PC-3 (cell line): ENCODE measurements at regions not wholly inside any gene's neighbourhood (a gene's known extent, or its start where the extent isn't known, plus 50 kb on each side); places are given as distances from the start of the nearest gene placed in this dataset.

Source experiments
- CTCF ChIP-seq: fragments of 300-600 bp; sonication (generic); conservative IDR thresholded peaks from 2 replicates; pipeline ENCODE4 v1.5.1; 2017; ENCODE audit warnings: antibody characterized with exemption, low read depth, mild to moderate bottlenecking, low read length
- EZH2 ChIP-seq: fragments of 300-600 bp; sonication (generic); IDR thresholded peaks from one replicate; pipeline ENCODE4 v1.6.1; 2017; ENCODE audit warnings: antibody characterized with exemption, mild to moderate bottlenecking, low read length; ENCODE audit not compliant: unreplicated experiment

DNA sequence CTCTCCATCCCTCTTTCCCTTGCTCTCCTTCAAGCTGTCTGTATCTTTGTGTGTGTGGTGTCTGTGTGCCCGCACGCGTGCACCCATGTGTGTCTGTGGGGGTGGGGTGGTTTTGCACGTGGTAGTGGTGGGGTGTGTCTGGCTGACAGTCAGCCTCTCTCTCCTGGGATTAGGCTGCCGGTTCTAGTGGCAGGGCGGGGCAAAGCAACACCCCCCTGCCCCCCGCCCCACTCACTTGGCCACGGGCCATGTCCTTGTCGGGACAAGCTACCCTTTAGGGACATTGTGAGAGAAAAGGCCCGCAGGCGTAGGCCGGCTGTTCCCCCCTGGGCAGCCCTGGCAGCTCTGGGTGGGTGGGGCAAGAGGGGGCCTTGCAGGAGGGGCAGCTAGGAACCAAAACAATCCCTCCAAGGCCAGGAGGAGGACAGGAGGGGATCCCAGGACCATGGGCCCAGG lies 182.6 kb downstream of the ALG10 start:
- TF ChIP-seq CTCF (no peak), EZH2 (no peak)
